ENCODE measurements at regions not wholly inside any gene's neighbourhood (a gene's known extent, or its start where the extent isn't known, plus 50 kb on each side); places are given as distances from the start of the nearest gene placed in this dataset.

DNA sequence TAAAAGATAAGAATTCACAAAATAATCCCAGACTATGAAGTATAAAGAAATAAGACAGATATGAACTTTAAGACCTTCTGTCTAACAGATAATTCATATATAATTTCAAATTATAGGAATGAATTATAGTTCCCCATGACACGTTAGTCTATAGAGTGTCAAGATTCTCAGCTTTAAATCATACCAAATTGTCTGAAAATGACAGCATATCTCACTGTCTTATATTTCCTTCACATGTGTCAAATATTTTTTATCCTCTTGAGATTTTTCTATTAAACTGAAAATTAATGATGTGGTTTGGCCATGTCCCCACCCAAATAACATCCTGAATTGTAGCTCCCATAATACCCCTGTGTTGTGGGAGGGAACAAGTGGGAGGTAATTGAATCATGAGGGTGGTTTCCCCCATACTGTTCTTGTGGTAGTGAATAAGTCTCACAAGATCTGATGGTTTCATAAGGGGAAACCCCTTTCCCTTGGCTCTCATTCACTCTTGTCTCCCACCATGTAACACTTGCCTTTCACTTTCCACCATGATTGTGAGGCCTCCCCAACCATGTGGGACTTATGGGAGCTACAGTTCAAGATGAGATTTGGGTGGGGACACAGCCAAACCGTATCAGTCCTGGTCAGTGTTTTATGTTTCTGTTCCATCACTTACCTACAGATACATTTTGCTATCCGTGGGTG is 825.3 kb upstream of the GJE1 start:
- TF ChIP-seq, protein P1, sequence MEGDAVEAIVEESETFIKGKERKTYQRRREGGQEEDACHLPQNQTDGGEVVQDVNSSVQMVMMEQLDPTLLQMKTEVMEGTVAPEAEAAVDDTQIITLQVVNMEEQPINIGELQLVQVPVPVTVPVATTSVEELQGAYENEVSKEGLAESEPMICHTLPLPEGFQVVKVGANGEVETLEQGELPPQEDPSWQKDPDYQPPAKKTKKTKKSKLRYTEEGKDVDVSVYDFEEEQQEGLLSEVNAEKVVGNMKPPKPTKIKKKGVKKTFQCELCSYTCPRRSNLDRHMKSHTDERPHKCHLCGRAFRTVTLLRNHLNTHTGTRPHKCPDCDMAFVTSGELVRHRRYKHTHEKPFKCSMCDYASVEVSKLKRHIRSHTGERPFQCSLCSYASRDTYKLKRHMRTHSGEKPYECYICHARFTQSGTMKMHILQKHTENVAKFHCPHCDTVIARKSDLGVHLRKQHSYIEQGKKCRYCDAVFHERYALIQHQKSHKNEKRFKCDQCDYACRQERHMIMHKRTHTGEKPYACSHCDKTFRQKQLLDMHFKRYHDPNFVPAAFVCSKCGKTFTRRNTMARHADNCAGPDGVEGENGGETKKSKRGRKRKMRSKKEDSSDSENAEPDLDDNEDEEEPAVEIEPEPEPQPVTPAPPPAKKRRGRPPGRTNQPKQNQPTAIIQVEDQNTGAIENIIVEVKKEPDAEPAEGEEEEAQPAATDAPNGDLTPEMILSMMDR (IDR thresholded peaks at IDR 0.05; ENCODE audit: partially characterized antibody, unreplicated experiment), result no peak
- Mint-ChIP-seq H3K9me3 (ENCODE audit: unreplicated experiment) (peaks cover 1% of the 10 kb centered on the region), H3K4me1 (ENCODE audit: low read depth, unreplicated experiment) (no peaks in the 10 kb centered on the region), H3K36me3 (ENCODE audit: unreplicated experiment) (peaks cover 4% of the 10 kb centered on the region), H3K27ac (ENCODE audit: unreplicated experiment) (no peak overlapping the region), H3K27me3 (ENCODE audit: unreplicated experiment) (peaks cover 2% of the 10 kb centered on the region), H3K4me3 (ENCODE audit: unreplicated experiment) (no peak overlapping the region)
- DNase-seq, result no peak

DNA sequence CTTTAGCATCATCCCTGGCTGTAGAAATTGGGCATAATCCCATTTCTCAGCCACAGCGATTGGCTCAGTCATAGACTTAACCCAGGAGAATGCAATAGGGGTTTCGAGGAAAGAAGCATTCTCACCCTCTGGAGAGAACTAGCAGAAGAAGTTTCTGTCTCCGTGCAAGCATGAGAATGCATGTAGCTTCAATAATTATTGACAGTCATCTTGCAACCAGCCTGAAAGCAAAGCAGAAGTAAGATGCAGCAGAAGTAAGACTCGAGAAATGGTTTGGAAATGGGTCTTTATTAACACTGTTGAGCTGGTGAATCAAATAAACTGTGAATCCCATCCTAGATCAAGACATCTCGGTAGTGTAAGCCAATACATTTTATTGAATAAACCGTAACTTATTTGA is 828.8 kb upstream of the GJE1 start:
- H3K4me1 Mint-ChIP-seq (ENCODE audit: low read depth, unreplicated experiment), result no peaks in the 10 kb centered on the region
- TF ChIP-seq, protein P1 (IDR thresholded peaks at IDR 0.05; ENCODE audit: partially characterized antibody, unreplicated experiment), result no peak
- no peak overlapping the region for H3K27ac Mint-ChIP-seq (ENCODE audit: unreplicated experiment)
- H3K27me3 Mint-ChIP-seq (ENCODE audit: unreplicated experiment), result peaks cover 2% of the 10 kb centered on the region
- H3K4me3 Mint-ChIP-seq (ENCODE audit: unreplicated experiment), result no peak overlapping the region
- peaks cover 4% of the 10 kb centered on the region for H3K36me3 Mint-ChIP-seq (ENCODE audit: unreplicated experiment)
- peaks cover 1% of the 10 kb centered on the region for H3K9me3 Mint-ChIP-seq (ENCODE audit: unreplicated experiment)
- DNase-seq, result no peak

DNA sequence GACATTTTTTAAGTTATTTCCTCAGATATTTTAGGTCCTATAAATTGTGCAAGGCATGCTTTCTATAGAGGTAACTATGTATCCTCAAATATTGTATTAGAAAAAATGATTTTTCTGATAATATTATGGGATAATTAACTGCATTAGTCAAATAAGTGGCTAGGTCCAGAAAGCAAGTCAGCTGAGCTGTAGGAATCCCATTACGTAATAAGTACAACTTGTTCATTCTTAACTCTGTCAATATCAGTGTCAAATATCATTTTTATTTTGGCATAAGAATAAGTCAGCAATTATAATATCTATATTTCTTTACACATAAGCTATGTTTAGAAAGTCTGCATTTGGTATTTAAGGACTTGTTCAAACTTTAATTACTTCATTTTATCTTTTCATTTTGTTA is 830.9 kb upstream of the GJE1 start:
- Mint-ChIP-seq H3K9me3 (ENCODE audit: unreplicated experiment) (no peaks in the 10 kb centered on the region), H3K27ac (ENCODE audit: unreplicated experiment) (no peak overlapping the region), H3K36me3 (ENCODE audit: unreplicated experiment) (no peaks in the 10 kb centered on the region), H3K4me1 (ENCODE audit: low read depth, unreplicated experiment) (no peaks in the 10 kb centered on the region), H3K27me3 (ENCODE audit: unreplicated experiment) (no peaks in the 10 kb centered on the region), H3K4me3 (ENCODE audit: unreplicated experiment) (no peak overlapping the region)
- TF ChIP-seq, protein P1 (IDR thresholded peaks at IDR 0.05; ENCODE audit: partially characterized antibody, unreplicated experiment), result no peak
- no peak for DNase-seq

DNA sequence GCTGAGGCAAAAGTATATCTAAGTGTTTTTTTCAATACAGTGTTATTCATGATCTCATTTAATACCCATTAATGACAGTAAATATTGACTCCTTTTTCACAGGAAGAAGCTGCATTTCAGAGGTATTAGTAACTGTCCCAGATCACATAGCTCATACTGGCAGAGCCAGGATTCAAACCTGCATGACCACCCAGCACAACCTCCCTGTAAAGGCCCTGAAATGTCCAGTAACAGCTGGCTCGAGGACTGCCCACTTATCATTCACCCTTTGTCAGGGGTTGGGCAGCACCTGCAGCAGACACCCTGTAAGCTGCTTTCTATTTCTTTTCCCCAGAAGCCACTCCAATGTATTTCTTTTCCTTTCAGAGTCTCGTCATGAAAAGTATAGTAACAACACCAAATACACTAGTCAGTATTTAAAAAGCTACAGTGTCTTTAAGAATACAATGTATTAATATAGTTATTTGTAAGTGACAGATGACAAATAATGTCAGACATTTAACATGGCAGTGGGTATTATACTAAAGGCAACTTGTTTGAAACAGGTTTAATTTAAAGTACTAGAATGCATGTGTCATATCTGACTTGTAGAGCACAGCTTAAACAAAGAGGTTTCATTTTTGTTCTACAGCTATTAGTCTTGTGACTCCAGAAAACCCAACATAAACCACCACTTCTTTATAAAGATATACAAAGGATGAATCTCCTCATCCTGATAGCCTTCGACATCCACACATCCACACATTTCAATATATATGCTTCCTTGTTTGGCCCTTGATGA is 841.6 kb upstream of the GJE1 start:
- no peak for DNase-seq
- Mint-ChIP-seq H3K36me3 (ENCODE audit: unreplicated experiment) (peaks cover 10% of the 10 kb centered on the region), H3K27ac (ENCODE audit: unreplicated experiment) (no peak overlapping the region), H3K9me3 (ENCODE audit: unreplicated experiment) (peaks cover 1% of the 10 kb centered on the region), H3K4me1 (ENCODE audit: low read depth, unreplicated experiment) (no peaks in the 10 kb centered on the region), H3K27me3 (ENCODE audit: unreplicated experiment) (no peaks in the 10 kb centered on the region), H3K4me3 (ENCODE audit: unreplicated experiment) (no peak overlapping the region)
- TF ChIP-seq, protein P1 (IDR thresholded peaks at IDR 0.05; ENCODE audit: partially characterized antibody, unreplicated experiment), result no peak

DNA sequence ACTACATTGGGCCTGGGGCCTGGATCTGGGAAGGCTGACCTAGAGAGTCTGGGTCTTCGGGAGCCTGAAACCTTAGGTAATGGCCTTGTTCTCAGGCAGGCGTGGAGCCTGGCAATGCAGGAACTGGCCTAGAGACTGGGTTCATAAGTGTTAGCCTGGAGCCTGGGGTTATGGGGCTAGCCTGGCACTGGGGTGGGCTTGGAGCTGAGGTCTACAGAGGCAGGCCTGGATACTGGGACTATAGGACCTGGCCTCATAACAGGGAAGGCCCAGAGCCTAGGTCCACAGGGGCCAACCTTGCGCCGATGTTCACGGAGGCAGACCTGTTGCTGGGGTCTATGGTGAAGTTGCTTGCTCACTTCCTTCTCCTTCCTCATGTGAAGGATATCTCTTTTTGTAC is 843.8 kb upstream of the GJE1 start:
- Mint-ChIP-seq H3K4me3 (ENCODE audit: unreplicated experiment) (no peak overlapping the region), H3K9me3 (ENCODE audit: unreplicated experiment) (peaks cover 1% of the 10 kb centered on the region), H3K27me3 (ENCODE audit: unreplicated experiment) (no peaks in the 10 kb centered on the region), H3K36me3 (ENCODE audit: unreplicated experiment) (peaks cover 10% of the 10 kb centered on the region), H3K4me1 (ENCODE audit: low read depth, unreplicated experiment) (no peaks in the 10 kb centered on the region), H3K27ac (ENCODE audit: unreplicated experiment) (no peak overlapping the region)
- TF ChIP-seq, protein P1 (IDR thresholded peaks at IDR 0.05; ENCODE audit: partially characterized antibody, unreplicated experiment), result no peak
- no peak for DNase-seq

All from glutamatergic neuron (in vitro differentiated cells).